Gastrocnemius medialis (tissue), 4 donors: ENCODE measurements at regions not wholly inside any gene's neighbourhood (a gene's known extent, or its start where the extent isn't known, plus 50 kb on each side); places are given as distances from the start of the nearest gene placed in this dataset.
"Not testable (repeated sequence)": the region's sequence is repeated elsewhere in the genome, so short reads cannot be mapped to it uniquely, and the experiment has no call there.

Experiments used
- POLR2A ChIP-seq, 2 donors: fragments of 450-650 bp; IDR thresholded peaks; one replicate each; pipeline ENCODE4 v1.6.1; 2017; ENCODE audit warnings: antibody characterized with exemption in 2 of 2, mild to moderate bottlenecking in 2 of 2, moderate library complexity in 2 of 2
- TF ChIP-seq, protein P1 (sequence below), 5 experiments: fragments of 450-650 bp in 3 of 5; fragments of 200-600 bp in 2 of 5; sonication (generic) in 2 of 5; IDR thresholded peaks in 4 of 5; conservative IDR thresholded peaks in 1 of 5; 1 replicate in 4 of 5; 2 replicates in 1 of 5; pipeline ENCODE4 v1.5.1; 2016 to 2019; ENCODE audit warnings: antibody characterized with exemption in 5 of 5, mild to moderate bottlenecking in 3 of 5, moderate library complexity in 3 of 5

DNA sequence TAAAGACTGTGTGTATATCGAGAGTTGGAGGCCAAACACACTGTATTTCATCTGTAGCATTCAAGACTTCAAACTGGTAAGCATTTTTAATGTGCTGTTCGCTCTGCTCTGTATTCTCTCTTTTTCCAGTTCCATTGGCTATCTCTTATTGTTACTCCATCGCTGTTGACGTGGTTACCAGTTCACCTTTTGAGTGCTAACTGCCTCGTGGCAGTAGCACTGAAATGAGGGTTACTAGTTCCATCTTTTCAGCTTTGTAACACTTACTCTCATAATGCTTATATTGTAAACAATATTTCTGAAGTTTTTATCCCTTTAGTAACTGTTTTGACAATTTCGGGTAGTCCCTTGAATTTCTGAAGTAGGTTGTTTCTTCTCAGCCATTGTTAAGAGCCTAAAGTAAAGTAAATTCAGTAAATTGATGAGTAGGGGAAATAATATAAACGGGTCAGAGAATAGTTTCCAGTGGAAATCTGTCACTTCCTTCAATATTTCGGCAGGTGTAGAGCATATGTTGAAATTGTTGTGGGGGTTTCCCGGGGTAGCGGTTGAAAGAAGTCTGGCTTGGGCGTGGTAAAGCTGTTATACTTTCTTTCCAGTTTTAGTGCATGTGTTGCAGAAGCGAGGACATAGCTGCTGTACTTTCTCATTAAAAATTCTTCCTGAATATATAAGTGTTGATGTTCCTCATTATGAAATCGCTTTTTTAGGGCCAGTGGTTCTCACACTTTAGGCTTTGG lies 175.7 kb upstream of the GOLGA6L22 start:
- TF ChIP-seq, protein P1, sequence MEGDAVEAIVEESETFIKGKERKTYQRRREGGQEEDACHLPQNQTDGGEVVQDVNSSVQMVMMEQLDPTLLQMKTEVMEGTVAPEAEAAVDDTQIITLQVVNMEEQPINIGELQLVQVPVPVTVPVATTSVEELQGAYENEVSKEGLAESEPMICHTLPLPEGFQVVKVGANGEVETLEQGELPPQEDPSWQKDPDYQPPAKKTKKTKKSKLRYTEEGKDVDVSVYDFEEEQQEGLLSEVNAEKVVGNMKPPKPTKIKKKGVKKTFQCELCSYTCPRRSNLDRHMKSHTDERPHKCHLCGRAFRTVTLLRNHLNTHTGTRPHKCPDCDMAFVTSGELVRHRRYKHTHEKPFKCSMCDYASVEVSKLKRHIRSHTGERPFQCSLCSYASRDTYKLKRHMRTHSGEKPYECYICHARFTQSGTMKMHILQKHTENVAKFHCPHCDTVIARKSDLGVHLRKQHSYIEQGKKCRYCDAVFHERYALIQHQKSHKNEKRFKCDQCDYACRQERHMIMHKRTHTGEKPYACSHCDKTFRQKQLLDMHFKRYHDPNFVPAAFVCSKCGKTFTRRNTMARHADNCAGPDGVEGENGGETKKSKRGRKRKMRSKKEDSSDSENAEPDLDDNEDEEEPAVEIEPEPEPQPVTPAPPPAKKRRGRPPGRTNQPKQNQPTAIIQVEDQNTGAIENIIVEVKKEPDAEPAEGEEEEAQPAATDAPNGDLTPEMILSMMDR (IDR thresholded peaks at IDR 0.05 in 4 of 5, conservative IDR thresholded peaks at IDR 0.05 in 1 of 5), result not testable (repeated sequence)
- TF ChIP-seq POLR2A (IDR thresholded peaks at IDR 0.05), result not testable (repeated sequence)
